ENCODE measurements at regions not wholly inside any gene's neighbourhood (a gene's known extent, or its start where the extent isn't known, plus 50 kb on each side); places are given as distances from the start of the nearest gene placed in this dataset.

GRCh38 chrX:40485102-40485826, 95.5 kb upstream of the ATP6AP2 start:
- no peaks in the 10 kb centered on the region for H3K36me3 ChIP-seq (ENCODE audit: control insufficient read depth, insufficient read depth, low read length)
- H3K4me3 ChIP-seq (replicated peaks; ENCODE audit: low read depth, low read length), result no peak overlapping the region
- TF ChIP-seq CTCF (IDR thresholded peaks at IDR 0.05; ENCODE audit: insufficient read depth, low read length, poor library complexity, severe bottlenecking), result no peak
- DNase-seq (ENCODE audit: extremely low read depth, insufficient read length), result no peak
- no peaks in the 10 kb centered on the region for H3K27me3 ChIP-seq (replicated peaks; ENCODE audit: control insufficient read depth, insufficient read depth, low read length)

GRCh38 chrX:40484408-40485091, 96.2 kb upstream of the ATP6AP2 start:
- H3K36me3 ChIP-seq (ENCODE audit: control insufficient read depth, insufficient read depth, low read length), result no peaks in the 10 kb centered on the region
- no peak for TF ChIP-seq CTCF (IDR thresholded peaks at IDR 0.05; ENCODE audit: insufficient read depth, low read length, poor library complexity, severe bottlenecking)
- H3K4me3 ChIP-seq (replicated peaks; ENCODE audit: low read depth, low read length), result no peak overlapping the region
- DNase-seq (ENCODE audit: extremely low read depth, insufficient read length), result no peak
- H3K27me3 ChIP-seq (replicated peaks; ENCODE audit: control insufficient read depth, insufficient read depth, low read length), result no peaks in the 10 kb centered on the region; the same call in 1 of the 2 replicates

- no peak for DNase-seq (ENCODE audit: extremely low read depth, insufficient read length)
- H3K27me3 ChIP-seq (replicated peaks; ENCODE audit: control insufficient read depth, insufficient read depth, low read length), result no peaks in the 10 kb centered on the region; the same call in 1 of the 2 replicates
- no peak overlapping the region for H3K4me3 ChIP-seq (replicated peaks; ENCODE audit: low read depth, low read length)
- H3K36me3 ChIP-seq (ENCODE audit: control insufficient read depth, insufficient read depth, low read length), result no peaks in the 10 kb centered on the region
- TF ChIP-seq CTCF (IDR thresholded peaks at IDR 0.05; ENCODE audit: insufficient read depth, low read length, poor library complexity, severe bottlenecking), result no peak
Measured at GRCh38 chrX:40483502-40483901, 97.3 kb upstream of the ATP6AP2 start.

GRCh38 chrX:40479777-40480318, 100.9 kb upstream of the ATP6AP2 start:
- no peak for TF ChIP-seq CTCF (IDR thresholded peaks at IDR 0.05; ENCODE audit: insufficient read depth, low read length, poor library complexity, severe bottlenecking)
- H3K36me3 ChIP-seq (ENCODE audit: control insufficient read depth, insufficient read depth, low read length), result no peaks in the 10 kb centered on the region
- DNase-seq (ENCODE audit: extremely low read depth, insufficient read length), result no peak
- no peaks in the 10 kb centered on the region; the same call in 1 of the 2 replicates for H3K27me3 ChIP-seq (replicated peaks; ENCODE audit: control insufficient read depth, insufficient read depth, low read length)
- H3K4me3 ChIP-seq (replicated peaks; ENCODE audit: low read depth, low read length), result no peak overlapping the region

- Histone ChIP-seq H3K4me3 (replicated peaks; ENCODE audit: low read depth, low read length) (no peak overlapping the region), H3K27me3 (replicated peaks; ENCODE audit: control insufficient read depth, insufficient read depth, low read length) (no peaks in the 10 kb centered on the region; the same call in 1 of the 2 replicates), H3K36me3 (ENCODE audit: control insufficient read depth, insufficient read depth, low read length) (no peaks in the 10 kb centered on the region)
- no peak for TF ChIP-seq CTCF (IDR thresholded peaks at IDR 0.05; ENCODE audit: insufficient read depth, low read length, poor library complexity, severe bottlenecking)
- DNase-seq (ENCODE audit: extremely low read depth, insufficient read length), result no peak
Measured at GRCh38 chrX:40478474-40479065, 102.2 kb upstream of the ATP6AP2 start.

Measured in GM06990 (cell line).